CD4-positive, CD25-positive, alpha-beta regulatory T cell (primary cell): ENCODE measurements at regions not wholly inside any gene's neighbourhood (a gene's known extent, or its start where the extent isn't known, plus 50 kb on each side); places are given as distances from the start of the nearest gene placed in this dataset.

Experiments used
- ATAC-seq, 2 donors: fragments of 150-1000 bp; cut with Tn5 transposase; one replicate each; pipeline ENCODE4 v1.10.0; 2021; ENCODE audit warnings: low read depth in 2 of 2, moderate number of reproducible peaks in 2 of 2, moderate library complexity in 1 of 2
- DNase-seq, 3 donors: peaks; one replicate each; pipeline versions ENCODE4 v3.0.0 to v3.0.0-alpha.2; 2012 to 2022; ENCODE audit warnings: mixed read lengths in 1 of 3
- H3K27ac ChIP-seq: one replicate; pipeline ENCODE4 v1.7.0; 2013; ENCODE audit warnings: mild to moderate bottlenecking, low read length; ENCODE audit not compliant: insufficient read depth, poor library complexity, severe bottlenecking
- H3K27me3 ChIP-seq: one replicate; pipeline ENCODE4 v1.7.0; 2013; ENCODE audit warnings: low read length; ENCODE audit not compliant: control insufficient read depth, insufficient read depth
- H3K36me3 ChIP-seq: one replicate; pipeline ENCODE4 v1.7.0; 2013; ENCODE audit warnings: mild to moderate bottlenecking, low read length, moderate library complexity; ENCODE audit not compliant: control insufficient read depth, insufficient read depth
- H3K4me1 ChIP-seq: 2 replicates; pipeline ENCODE4 v1.7.0; 2013; ENCODE audit warnings: mild to moderate bottlenecking, low read length; ENCODE audit not compliant: insufficient read depth, control insufficient read depth, poor library complexity, severe bottlenecking
- H3K4me3 ChIP-seq: one replicate; pipeline ENCODE4 v1.7.0; 2013; ENCODE audit warnings: low read depth, mild to moderate bottlenecking, low read length, moderate library complexity
- H3K9me3 ChIP-seq, 2 experiments: 1 replicate in 1 of 2; 2 replicates in 1 of 2; pipeline ENCODE4 v1.7.0; 2013; ENCODE audit warnings: low read length in 2 of 2, mild to moderate bottlenecking in 1 of 2, moderate library complexity in 1 of 2; ENCODE audit not compliant: control insufficient read depth in 2 of 2
- H3K27ac Mint-ChIP-seq, 3 donors: one replicate each; pipeline ENCODE4 v1.8.0; 2020 to 2022; ENCODE audit warnings: mild to moderate bottlenecking in 3 of 3, mixed read lengths in 3 of 3, moderate library complexity in 2 of 3
- H3K27me3 Mint-ChIP-seq: one replicate; pipeline ENCODE4 v1.8.0; 2022; ENCODE audit warnings: mild to moderate bottlenecking, mixed read lengths
- H3K36me3 Mint-ChIP-seq: one replicate; pipeline ENCODE4 v1.8.0; 2020; ENCODE audit warnings: mixed read lengths
- H3K4me1 Mint-ChIP-seq, 4 donors: one replicate each; pipeline ENCODE4 v1.8.0; 2020 to 2022; ENCODE audit warnings: mixed read lengths in 4 of 4, mild to moderate bottlenecking in 1 of 4
- H3K4me3 Mint-ChIP-seq, 4 donors: one replicate each; pipeline ENCODE4 v1.8.0; 2020 to 2022; ENCODE audit warnings: mild to moderate bottlenecking in 4 of 4, mixed read lengths in 4 of 4, moderate library complexity in 3 of 4
- H3K9me3 Mint-ChIP-seq, 7 donors: one replicate each; pipeline ENCODE4 v1.8.0; 2020 to 2022; ENCODE audit warnings: mixed read lengths in 7 of 7, mild to moderate bottlenecking in 3 of 7, moderate library complexity in 2 of 7

GRCh38 chr12:109648521-109648920 is 65.1 kb upstream of the FAM222A start:
- Histone ChIP-seq H3K4me1 (no peaks in the 10 kb centered on the region), H3K27ac (no peak overlapping the region), H3K4me3 (no peak overlapping the region), H3K36me3 (no peaks in the 10 kb centered on the region), H3K27me3 (peaks cover 5% of the 10 kb centered on the region), H3K9me3 (no peaks in the 10 kb centered on the region)
- DNase-seq (no peak), ATAC-seq (no peak)
- Mint-ChIP-seq H3K36me3 (no peaks in the 10 kb centered on the region), H3K27me3 (peaks cover 19% of the 10 kb centered on the region), H3K4me1 (no peaks in the 10 kb centered on the region), H3K27ac (no peak overlapping the region), H3K9me3 (peaks cover 0 to 3% (median 0%) of the 10 kb centered on the region in 7 donors), H3K4me3 (no peak overlapping the region)

DNA sequence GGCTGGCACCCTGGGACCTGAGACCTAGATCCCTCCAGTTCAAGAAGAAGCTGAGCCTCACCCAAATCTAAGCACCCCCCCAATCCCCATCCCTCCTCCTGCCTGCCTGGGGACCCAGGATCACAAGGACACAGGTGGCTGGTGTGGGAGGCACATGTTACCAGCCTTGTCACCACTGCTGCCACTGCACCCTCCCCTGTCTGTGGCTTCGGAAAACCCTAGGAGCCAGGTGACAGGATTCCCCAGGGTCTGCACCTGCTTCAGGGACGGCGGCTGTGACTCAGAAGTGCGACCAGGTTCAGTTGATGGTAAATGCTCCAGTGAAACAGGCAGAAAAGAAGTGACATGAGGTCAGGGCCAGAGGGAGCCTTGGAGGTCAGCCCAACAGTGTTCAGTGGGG is 62.8 kb upstream of the FAM222A start:
- DNase-seq = no peak
- no peak overlapping the region for H3K4me3 Mint-ChIP-seq
- Histone ChIP-seq H3K36me3 (no peaks in the 10 kb centered on the region), H3K4me3 (no peak overlapping the region), H3K9me3 (no peaks in the 10 kb centered on the region), H3K27ac (no peak overlapping the region), H3K4me1 (no peaks in the 10 kb centered on the region), H3K27me3 (peaks cover 5% of the 10 kb centered on the region)
- ATAC-seq = no peak
- peaks cover 0 to 3% (median 0%) of the 10 kb centered on the region in 7 donors for H3K9me3 Mint-ChIP-seq
- peaks cover 19% of the 10 kb centered on the region for H3K27me3 Mint-ChIP-seq
- no peak overlapping the region for H3K27ac Mint-ChIP-seq
- H3K36me3 Mint-ChIP-seq = no peaks in the 10 kb centered on the region
- no peaks in the 10 kb centered on the region for H3K4me1 Mint-ChIP-seq

DNA sequence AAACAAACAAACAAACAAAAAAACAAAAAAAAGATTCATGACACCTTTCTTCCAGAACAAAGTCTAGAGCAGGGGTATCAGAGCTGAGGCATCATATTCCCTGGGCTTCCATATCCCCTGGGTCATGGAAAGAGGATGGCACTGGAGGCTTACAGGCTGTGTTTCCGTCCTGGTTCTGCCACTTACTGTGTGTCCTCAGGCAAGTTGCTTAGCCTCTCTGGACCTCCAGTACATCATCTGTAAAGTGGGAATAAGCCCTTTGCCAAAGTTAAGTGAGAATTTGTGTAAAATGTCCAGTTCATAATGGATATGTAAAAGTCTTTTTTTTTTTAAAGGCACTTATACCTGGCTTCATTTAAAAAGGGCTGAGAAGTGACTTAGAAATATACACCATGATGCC is 62.0 kb upstream of the FAM222A start:
- Histone ChIP-seq H3K36me3 (no peaks in the 10 kb centered on the region), H3K4me3 (no peak overlapping the region), H3K27me3 (peaks cover 5% of the 10 kb centered on the region), H3K27ac (no peak overlapping the region), H3K9me3 (no peaks in the 10 kb centered on the region), H3K4me1 (no peaks in the 10 kb centered on the region)
- peaks cover 19% of the 10 kb centered on the region for H3K27me3 Mint-ChIP-seq
- ATAC-seq = no peak
- no peak overlapping the region for H3K27ac Mint-ChIP-seq
- H3K4me1 Mint-ChIP-seq = no peaks in the 10 kb centered on the region
- no peaks in the 10 kb centered on the region for H3K36me3 Mint-ChIP-seq
- no peak for DNase-seq
- H3K4me3 Mint-ChIP-seq = no peak overlapping the region
- peaks cover 0 to 3% (median 0%) of the 10 kb centered on the region in 7 donors for H3K9me3 Mint-ChIP-seq

- Mint-ChIP-seq H3K27ac (no peak overlapping the region), H3K27me3 (peaks cover 12% of the 10 kb centered on the region), H3K9me3 (peaks cover 0 to under 1% (median 0%) of the 10 kb centered on the region in 7 donors), H3K4me1 (no peaks in the 10 kb centered on the region), H3K4me3 (no peak overlapping the region), H3K36me3 (no peaks in the 10 kb centered on the region)
- Histone ChIP-seq H3K36me3 (no peaks in the 10 kb centered on the region), H3K4me3 (no peak overlapping the region), H3K27me3 (peaks cover 5% of the 10 kb centered on the region), H3K27ac (no peak overlapping the region), H3K9me3 (no peaks in the 10 kb centered on the region), H3K4me1 (no peaks in the 10 kb centered on the region)
- DNase-seq (no peak), ATAC-seq (no peak)
These were observed 61.2 kb upstream of the FAM222A start for GRCh38 chr12:109652233-109652976.

DNA sequence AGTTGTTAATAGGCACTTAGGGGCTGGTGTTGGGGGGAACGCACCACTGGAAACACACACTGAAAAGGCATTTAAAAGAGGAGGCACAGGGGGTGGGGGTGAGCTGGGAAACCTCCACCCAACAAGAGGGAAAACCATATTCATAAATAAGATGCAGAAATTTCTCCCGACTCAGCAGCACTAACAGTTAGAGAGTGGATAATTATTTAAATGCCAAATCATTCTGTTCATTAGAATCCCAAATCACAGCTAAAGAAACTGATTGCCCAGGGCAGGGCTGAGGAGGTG is 60.7 kb upstream of the FAM222A start:
- Mint-ChIP-seq H3K27me3 (peaks cover 12% of the 10 kb centered on the region), H3K4me3 (no peak overlapping the region), H3K36me3 (no peaks in the 10 kb centered on the region), H3K27ac (no peak overlapping the region), H3K9me3 (no peaks in the 10 kb centered on the region), H3K4me1 (no peaks in the 10 kb centered on the region)
- Histone ChIP-seq H3K36me3 (no peaks in the 10 kb centered on the region), H3K27me3 (peaks cover 5% of the 10 kb centered on the region), H3K4me3 (no peak overlapping the region), H3K4me1 (no peaks in the 10 kb centered on the region), H3K9me3 (no peaks in the 10 kb centered on the region), H3K27ac (no peak overlapping the region)
- no peak for DNase-seq
- no peak for ATAC-seq

DNA sequence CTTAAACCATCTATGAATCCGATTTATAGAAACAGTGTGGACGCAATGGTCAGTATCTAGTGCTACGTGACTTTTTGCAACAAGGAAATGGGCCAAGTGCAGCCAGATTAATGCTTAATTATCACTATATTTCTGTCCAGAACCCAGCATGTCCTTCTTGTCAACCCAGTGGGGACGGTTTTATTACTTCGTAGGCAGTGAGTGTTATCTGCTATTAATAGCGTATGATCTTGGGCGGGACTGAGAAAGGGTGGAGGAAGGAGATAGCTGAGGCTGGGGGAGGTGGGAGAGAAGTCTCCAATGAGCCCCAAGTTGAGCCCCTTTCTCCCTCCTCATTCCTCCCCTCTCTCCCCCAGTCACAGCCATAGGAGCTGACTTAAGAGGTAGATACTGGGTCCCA is 59.7 kb upstream of the FAM222A start:
- ATAC-seq (no peak), DNase-seq (no peak)
- H3K4me1 Mint-ChIP-seq = no peaks in the 10 kb centered on the region
- H3K4me3 ChIP-seq = no peak overlapping the region
- H3K27ac Mint-ChIP-seq = no peak overlapping the region
- H3K4me1 ChIP-seq = no peaks in the 10 kb centered on the region
- no peak overlapping the region for H3K27ac ChIP-seq
- no peak overlapping the region for H3K4me3 Mint-ChIP-seq
- H3K9me3 ChIP-seq = no peaks in the 10 kb centered on the region
- peaks cover 5% of the 10 kb centered on the region for H3K27me3 ChIP-seq
- peaks cover 8% of the 10 kb centered on the region for H3K27me3 Mint-ChIP-seq
- H3K36me3 Mint-ChIP-seq = no peaks in the 10 kb centered on the region
- H3K9me3 Mint-ChIP-seq = no peaks in the 10 kb centered on the region
- H3K36me3 ChIP-seq = no peaks in the 10 kb centered on the region

DNA sequence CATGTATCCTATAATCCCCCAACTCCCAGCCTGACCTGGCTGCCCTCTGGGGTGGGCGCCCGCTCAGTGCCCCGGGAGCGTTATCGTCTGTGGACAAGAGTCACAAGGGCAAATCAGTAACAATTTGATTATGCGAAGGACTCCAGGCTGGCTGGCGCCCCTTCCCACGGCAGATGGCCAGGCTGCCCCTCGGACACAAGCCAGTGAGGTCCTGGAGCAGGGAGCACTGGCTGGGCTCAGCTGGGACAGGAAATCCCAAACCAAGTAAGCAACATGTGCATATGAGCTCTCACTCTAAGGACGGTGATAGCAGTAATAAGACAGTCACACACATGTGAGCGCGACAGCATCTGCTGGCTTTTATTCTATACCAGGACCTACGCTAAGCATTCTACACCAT is 59.3 kb upstream of the FAM222A start:
- no peaks in the 10 kb centered on the region for H3K4me1 Mint-ChIP-seq
- Histone ChIP-seq H3K27ac (no peak overlapping the region), H3K27me3 (peaks cover 5% of the 10 kb centered on the region), H3K9me3 (no peaks in the 10 kb centered on the region), H3K36me3 (no peaks in the 10 kb centered on the region), H3K4me1 (no peaks in the 10 kb centered on the region), H3K4me3 (no peak overlapping the region)
- DNase-seq (no peak), ATAC-seq (no peak)
- H3K9me3 Mint-ChIP-seq = no peaks in the 10 kb centered on the region
- peaks cover 5% of the 10 kb centered on the region for H3K27me3 Mint-ChIP-seq
- H3K27ac Mint-ChIP-seq = no peak overlapping the region
- no peak overlapping the region for H3K4me3 Mint-ChIP-seq
- no peaks in the 10 kb centered on the region for H3K36me3 Mint-ChIP-seq

DNA sequence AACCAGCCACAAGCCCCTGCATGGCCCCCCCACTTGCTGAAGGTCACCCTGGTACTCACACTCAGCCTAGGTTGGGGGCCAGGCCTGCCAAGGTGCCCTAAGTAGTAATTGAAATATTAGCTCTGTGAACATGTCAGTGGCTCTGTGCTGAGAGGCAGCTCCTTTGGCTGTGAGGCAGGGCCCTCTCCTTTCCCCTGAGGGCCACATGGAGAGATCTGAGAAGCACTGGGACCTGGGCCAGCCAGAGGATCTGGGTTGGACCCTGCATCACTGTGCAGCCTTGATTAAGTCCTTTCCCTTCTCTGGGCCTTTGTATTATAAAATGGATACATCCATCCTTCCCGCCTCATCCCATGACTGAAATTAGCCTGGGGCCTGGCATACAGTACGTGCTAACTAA is 58.0 kb upstream of the FAM222A start:
- Histone ChIP-seq H3K4me1 (no peaks in the 10 kb centered on the region), H3K27me3 (peaks cover 5% of the 10 kb centered on the region), H3K9me3 (no peaks in the 10 kb centered on the region), H3K27ac (no peak overlapping the region), H3K36me3 (no peaks in the 10 kb centered on the region), H3K4me3 (no peak overlapping the region)
- Mint-ChIP-seq H3K4me1 (no peaks in the 10 kb centered on the region), H3K27ac (no peak overlapping the region), H3K4me3 (no peak overlapping the region), H3K9me3 (no peaks in the 10 kb centered on the region), H3K36me3 (no peaks in the 10 kb centered on the region), H3K27me3 (peaks cover 5% of the 10 kb centered on the region)
- DNase-seq (no peak), ATAC-seq (no peak)
